ENCODE measurements at regions not wholly inside any gene's neighbourhood (a gene's known extent, or its start where the extent isn't known, plus 50 kb on each side); places are given as distances from the start of the nearest gene placed in this dataset.

GRCh38 chr18:64707052-64707451 lies 558.2 kb upstream of the LINC00305 start:
- TF ChIP-seq CREB5 (CRISPR knock-in tag; IDR thresholded peaks at IDR 0.05; ENCODE audit: low read depth) (no peak), ISL1 (CRISPR knock-in tag; IDR thresholded peaks at IDR 0.05) (no peak), PATZ1 (CRISPR knock-in tag; IDR thresholded peaks at IDR 0.05; ENCODE audit: borderline replicate concordance) (no peak)
